K562 (cell line): ENCODE measurements at regions not wholly inside any gene's neighbourhood (a gene's known extent, or its start where the extent isn't known, plus 50 kb on each side); places are given as distances from the start of the nearest gene placed in this dataset.

Experiments
- DDX20 ChIP-seq: fragments of 450-650 bp; IDR thresholded peaks from 2 replicates; pipeline ENCODE4 v1.6.1; 2016; ENCODE audit warnings: missing genetic modification characterization, low read depth, mild to moderate bottlenecking, missing compliant biosample characterization, moderate library complexity
- LARP7 ChIP-seq: fragments of 450-650 bp; IDR thresholded peaks from 2 replicates; pipeline ENCODE4 v1.6.1; 2016
- POLR2H ChIP-seq: IDR thresholded peaks from 2 replicates; pipeline ENCODE4 v1.6.1; 2016; ENCODE audit warnings: missing genetic modification characterization, low read depth, mild to moderate bottlenecking, control low read depth, missing compliant biosample characterization, moderate library complexity
- SPI1 ChIP-seq: IDR thresholded peaks from 2 replicates; pipeline ENCODE4 v1.6.1; 2011; ENCODE audit warnings: low read depth, low read length, control low read depth, borderline replicate concordance
- SRSF1 ChIP-seq: fragments of 200-400 bp; formaldehyde crosslinking; IDR thresholded peaks from 2 replicates; pipeline ENCODE4 v1.6.1; 2017; ENCODE audit warnings: mild to moderate bottlenecking, low read depth, low read length, moderate library complexity
- XRCC4 ChIP-seq: IDR thresholded peaks from one replicate; pipeline ENCODE4 v1.6.1; 2011; ENCODE audit not compliant: insufficient read depth, insufficient read length; ENCODE audit errors: extremely low read depth
- ZFPM2 ChIP-seq: fragments of 250-450 bp; sonication (Bioruptor Pico); IDR thresholded peaks from 2 replicates; pipeline ENCODE4 v1.5.1; 2022; ENCODE audit warnings: mild to moderate bottlenecking
- ZMIZ1 ChIP-seq, 2 experiments: fragments of 150-350 bp in 1 of 2; IDR thresholded peaks; 2 replicates each; pipeline ENCODE4 v1.6.1; 2012 to 2016; ENCODE audit warnings: low read depth in 2 of 2, low read length in 2 of 2, mild to moderate bottlenecking in 1 of 2, moderate library complexity in 1 of 2
- ZNF134 ChIP-seq: fragments of 250-450 bp; sonication (Bioruptor Pico); conservative IDR thresholded peaks from 2 replicates; pipeline ENCODE4 v1.4.0; 2020
- ZNF143 ChIP-seq: sonication (generic); formaldehyde crosslinking; IDR thresholded peaks from 2 replicates; pipeline ENCODE4 v1.9.0; 2022; ENCODE audit warnings: mild to moderate bottlenecking, missing genetic modification reagents

DNA sequence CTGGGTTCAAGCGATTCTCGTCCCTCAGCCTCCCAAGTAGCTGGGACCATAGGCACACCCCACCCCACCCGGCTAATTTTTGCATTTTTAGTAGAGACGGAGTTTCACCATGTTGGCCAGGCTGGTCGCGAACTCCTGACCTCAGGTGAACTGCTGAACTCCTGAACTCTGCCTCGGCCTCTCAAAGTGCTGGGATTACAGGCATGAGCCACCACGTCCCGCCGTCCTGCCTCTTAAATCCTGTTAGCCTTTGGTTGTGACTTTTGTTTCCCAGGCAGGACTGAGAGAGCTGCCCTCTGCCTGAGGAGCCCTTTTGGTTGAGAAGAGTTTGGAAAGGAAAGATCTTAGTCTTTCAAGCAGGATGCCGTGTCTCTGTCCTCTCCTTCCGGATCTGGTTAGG, 59.3 kb upstream of the C1orf174 start (continued):
- TF ChIP-seq ZMIZ1 (IDR thresholded peaks at IDR 0.05; ENCODE audit: low read depth in 2 of 2, low read length in 2 of 2) (no peak), LARP7 (no peak), DDX20 (tag) (no peak), SRSF1 (no peak), ZNF143 (CRISPR knock-in tag) (no peak), ZFPM2 (CRISPR knock-in tag) (no peak), POLR2H (tag) (no peak), XRCC4 (no peak), SPI1 (no peak), ZNF134 (CRISPR knock-in tag) (no peak)
